NCI-H2227 treated with DMSO at 0.1 percent for 48 hours (cell line): ENCODE measurements at regions not wholly inside any gene's neighbourhood (a gene's known extent, or its start where the extent isn't known, plus 50 kb on each side); places are given as distances from the start of the nearest gene placed in this dataset.
"Not testable (repeated sequence)": the region's sequence is repeated elsewhere in the genome, so short reads cannot be mapped to it uniquely, and the experiment has no call there.

Source experiments
- DNase-seq: peaks from one replicate; lab custom pipeline; 2025; lab: John Stamatoyannopoulos, UW

DNA sequence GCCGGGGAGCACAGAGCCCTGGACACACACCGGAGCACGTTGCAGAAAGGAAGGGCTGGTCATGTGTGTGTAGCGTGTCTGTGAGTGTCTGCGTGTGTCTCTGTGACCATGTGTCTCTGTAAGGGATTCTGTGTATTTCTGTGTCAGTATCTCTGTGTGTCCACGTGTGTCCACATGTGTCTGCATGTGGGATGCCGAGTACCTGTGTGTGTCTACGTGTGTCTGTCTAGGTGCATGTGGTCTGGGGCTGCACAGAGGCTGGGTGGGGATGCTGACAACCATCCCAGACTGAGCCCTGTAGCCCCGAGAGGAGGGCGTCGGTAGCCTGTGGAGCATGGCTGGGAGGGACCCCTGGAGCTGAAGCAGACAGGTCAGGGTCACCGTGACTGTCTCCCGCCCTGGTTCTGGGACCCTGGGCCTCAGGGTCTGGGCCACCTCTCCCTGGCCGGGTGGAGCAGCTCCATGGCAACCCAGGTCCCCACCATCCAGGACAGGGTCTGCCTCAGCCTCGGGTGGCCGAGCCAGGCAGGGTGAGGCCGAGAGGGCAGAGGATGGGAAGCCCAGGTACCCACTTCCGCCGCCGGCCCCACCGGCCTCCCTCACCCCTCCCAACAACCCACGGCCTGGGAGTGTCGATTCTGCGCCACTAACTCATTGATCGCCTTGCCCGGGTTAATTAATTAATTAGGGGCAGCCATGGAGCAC lies 122.7 kb downstream of the FAM53A start:
- no peak for DNase-seq

DNA sequence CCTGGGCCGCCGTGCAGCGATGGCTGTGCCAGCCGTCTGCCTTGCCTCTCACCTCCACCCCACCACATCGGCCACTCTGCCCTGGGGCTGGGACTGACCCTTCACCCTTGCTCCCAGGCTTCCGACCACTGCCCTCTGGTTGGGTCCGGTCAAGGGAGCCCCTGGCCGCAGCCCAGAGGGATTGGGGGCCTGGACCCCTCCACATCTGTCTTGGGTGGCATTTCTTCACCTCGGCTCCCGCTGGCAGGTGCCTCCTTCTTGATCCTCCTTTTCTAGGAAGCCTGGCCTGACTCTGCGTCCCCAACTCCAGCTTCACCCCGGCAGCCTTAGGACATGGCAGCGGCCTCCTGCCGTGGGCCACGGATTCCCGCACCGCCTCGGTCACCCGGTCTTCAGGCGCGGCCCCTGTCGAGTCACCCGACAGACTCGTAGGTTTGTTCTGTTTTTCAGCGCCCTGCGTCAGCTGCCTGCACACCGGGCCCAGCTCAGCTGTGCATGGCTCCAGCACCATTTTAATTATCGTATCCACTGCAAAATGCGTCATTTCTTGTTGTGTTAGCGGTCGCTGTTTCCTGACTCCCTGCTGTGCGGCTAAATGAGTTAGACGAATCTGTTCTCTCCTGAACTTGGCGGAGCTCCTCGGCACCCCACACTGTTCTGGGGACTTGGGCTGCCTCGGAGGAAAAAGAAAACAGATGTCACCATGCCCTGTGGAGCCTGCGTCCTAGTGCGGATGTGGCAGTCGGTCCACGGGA lies 124.0 kb downstream of the FAM53A start:
- DNase-seq, result no peak

DNA sequence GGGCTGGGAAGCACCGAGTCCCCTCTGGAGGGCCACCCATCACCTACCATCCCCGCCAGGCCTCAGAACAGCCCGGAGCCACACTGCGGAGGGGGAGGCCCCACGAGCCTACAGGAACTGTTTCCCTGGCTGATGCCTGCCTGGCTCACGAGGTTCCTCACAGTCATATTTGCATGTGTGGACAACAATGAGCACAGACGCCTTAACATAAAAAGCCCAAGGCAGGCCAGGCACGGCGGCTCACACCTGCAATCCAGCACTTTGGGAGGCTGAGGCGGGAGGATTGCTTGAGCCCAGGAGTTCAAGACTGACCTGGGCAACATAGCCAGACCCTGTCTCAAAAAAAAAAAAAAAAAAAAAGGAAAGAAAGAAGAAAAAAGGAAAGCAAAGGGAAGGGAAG lies 125.9 kb downstream of the FAM53A start:
- no peak for DNase-seq

DNA sequence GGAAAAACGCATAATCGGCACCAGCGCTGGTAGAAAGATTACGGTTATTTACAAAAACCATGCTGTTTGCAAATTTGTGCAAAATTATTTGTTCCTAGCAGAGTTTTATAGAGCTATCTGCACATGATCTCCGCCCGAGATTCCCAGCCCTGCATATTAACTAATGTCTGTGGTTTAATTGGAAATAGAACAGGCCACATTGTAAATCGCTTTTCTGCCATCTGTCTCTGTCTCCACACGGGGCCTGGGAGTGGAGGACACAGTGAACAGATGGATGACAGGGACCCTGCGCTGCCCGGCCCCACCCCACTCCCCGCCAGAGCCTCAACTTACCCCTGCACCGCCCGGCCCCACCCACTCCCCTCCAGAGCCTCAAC lies 126.9 kb downstream of the FAM53A start:
- no peak for DNase-seq

DNA sequence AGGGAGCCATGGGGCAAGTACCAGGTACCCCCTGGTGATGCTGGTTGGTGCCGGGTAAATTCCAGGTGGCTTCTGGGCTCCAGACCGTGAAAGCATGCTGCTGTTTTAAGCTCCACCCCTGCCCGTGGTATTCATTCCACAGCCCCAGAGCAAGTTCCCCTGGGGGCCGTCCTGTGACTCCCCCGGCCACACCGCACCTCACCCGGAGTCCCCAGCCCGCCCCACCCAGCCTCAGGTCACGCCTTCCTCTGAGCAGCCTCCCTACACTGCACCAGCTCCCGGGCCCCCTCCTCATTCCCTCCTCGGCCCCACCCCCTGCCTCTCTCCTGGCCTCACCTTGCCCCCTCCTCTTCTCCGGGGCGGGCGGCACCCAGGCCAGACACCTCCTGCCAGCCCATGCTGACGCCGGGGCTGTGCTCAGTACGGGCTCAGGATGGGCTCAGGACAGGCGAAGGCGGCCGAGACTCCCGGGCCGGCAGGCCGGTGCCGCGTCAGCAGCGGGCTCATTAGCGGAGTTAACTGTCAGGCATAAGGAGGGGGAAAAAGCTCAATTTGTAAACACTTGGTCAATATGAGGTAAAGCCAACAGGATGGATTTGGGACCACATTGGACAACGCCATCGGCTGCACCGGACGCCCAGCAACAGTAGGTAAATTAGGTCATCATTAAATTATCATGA lies 127.4 kb downstream of the FAM53A start:
- no peak for DNase-seq

DNA sequence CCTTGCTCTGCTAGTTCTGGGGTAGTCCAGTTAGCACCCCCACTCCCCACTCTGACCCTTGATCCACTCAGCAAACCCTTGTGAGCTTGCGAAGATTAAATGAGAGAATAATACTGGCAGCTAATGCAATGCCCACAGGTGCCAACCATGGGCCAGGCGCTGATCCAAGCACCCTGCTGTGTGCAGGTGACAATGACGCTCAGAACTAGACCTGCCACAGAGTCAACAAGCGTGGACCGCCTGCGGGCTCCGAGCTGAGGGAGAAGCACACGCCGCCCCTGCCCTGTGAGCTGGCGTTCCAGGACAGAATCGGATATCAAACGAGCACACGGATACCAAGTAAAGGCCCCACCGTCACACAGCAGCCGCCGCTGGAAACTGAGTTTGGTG lies 129.2 kb downstream of the FAM53A start:
- DNase-seq, result no peak

DNA sequence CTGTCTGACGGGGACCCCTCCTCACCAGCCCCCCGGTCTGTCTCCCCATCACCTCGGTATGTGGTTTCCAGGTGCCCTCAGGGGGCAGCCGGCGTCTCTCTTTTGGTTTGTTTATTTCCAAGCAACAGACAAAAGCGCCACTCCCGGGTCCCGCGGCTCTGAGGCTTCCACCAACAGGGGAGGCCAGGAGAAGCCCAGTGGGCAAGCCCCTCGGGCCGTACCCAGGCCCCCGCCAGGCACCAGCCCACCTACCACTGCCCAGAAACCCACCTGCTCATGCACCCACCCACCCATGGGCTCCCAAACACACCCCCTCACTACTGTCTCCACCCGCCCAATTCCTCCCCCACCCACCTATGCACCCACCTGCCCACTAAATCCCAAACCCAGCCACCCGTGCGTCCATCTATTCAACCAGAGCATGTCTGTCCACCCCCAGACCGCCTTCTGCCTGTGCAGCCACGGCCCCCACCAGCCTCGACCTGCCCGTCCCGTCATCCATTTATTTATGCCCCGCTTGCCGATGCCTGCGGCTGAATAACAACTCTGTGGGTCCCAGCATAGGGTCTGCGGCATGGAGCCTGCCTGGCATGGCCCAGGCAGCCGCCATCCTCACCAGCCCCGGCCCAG lies 129.8 kb downstream of the FAM53A start:
- no peak for DNase-seq

DNA sequence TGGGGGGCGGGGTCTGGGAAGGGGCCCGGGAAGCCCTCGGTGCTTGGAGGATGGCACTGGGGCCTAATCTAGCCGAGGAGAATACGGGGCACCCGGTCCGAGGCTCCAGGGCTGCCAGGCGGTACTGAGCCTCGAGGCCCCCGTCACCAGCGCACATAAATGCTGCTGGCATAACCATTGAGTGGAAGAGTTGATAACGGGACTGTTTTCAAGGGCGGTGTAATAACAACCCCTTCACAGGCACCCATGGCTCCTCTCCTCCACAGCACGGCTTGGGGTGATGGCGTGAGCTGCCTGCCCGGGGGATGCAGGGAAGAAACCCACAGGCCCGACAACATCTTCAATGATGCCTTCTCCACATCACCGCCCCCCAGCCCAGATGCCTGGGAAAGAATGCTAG lies 130.7 kb downstream of the FAM53A start:
- no peak for DNase-seq

DNA sequence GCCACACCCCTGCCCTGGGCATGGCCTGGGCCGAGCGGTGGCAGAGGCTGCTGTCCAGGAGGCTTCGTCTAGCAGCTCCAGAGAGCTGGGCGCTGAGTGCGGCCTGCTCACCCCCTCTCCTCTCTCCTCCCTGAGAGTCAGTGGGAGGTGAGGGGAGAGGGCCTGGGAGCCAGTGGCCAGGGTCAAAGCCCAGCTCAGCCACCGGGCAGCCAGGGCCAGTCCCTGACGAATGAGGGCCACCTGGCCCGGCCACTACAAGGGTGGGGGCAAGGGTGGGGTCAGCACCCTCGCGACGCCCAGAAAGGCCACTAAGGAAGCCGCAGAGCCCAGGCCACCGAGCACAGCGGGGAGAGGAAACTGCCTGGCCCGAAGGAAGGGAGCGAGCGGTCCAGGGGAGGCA lies 131.7 kb downstream of the FAM53A start:
- DNase-seq, result no peak

DNA sequence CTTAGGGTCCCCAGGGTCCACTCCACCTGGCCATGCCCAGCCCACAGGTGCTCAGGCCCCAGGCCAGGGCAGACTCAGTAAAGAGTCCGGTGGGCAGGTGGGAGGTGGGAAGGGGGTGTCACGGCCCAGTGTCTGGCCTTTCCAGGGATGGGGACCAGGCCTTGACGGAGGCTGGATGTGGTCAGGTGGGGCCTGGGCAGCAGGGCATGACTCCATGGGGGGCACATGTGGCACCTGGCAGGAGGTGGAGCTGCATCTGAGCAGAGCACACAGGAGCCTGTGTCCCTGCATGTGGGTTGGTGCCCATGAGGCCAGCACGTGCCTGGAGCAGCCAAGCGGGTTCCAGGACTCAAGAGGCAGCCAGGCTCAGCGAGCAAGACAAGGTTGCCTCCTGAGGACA lies 132.9 kb downstream of the FAM53A start:
- no peak for DNase-seq

DNA sequence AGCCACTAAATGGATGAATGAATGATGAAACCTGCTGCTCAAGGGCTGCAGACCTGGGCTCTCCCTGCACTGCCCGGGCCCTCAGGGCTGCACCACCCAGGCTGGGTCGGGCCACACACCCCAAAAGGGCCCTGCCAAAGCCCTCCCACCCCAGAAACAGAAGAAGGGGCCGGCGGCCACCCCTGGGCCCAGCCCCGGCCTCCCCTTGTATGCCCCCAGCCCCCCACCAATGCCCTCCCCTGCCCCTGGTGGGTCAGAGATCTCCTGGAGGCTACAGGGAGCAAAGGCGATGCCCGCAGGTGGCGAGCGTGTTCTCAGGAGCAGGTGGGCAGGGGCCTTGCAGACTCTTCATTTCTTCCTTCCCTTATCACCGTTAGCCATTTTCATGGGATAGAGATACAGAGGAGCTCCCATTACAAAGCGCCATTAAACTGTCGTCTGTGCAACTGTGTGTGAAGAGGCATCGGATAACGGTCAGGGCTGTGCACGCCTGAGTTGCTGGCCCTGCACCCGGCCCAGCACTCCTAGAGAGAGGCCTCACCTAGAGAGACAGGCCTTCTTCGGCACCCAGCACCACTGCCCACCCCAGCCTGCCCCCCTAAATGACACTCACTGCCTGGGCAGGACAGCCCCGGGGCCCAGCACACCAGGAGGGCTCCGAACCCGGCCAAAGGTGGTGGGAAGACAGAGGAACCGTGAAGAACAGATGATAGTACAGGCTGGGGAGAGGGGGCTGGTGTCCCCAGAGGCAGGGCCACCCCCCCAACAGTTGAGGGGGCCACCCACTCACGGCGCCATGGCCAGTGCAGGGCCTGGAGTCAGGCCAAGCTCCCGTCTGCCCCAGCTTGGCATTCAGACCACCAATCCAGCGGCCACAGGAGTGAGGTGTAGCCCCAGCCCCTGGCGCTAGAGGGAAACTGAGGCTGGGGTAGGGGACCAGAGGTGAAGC lies 133.7 kb downstream of the FAM53A start:
- no peak for DNase-seq

DNA sequence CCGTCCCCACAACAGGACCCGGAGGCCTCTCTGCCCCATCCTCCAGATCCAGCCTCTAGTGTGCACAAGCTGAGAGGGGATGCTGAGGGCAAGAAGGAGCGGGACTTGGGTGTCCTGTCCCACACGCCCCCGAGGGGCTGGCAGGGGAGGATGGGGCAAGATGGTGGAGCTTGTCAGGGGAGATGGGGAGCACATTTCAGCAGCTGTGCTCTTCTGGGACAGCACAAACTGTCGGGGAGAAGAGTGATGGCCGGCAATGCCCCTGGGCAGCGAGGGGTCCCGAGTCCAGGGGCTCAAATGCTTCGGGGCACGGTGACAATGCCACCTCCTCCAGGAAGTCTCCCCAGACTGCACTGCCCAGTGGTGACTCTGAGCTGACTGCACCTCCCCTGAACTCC lies 134.5 kb downstream of the FAM53A start:
- DNase-seq, result no peak

DNA sequence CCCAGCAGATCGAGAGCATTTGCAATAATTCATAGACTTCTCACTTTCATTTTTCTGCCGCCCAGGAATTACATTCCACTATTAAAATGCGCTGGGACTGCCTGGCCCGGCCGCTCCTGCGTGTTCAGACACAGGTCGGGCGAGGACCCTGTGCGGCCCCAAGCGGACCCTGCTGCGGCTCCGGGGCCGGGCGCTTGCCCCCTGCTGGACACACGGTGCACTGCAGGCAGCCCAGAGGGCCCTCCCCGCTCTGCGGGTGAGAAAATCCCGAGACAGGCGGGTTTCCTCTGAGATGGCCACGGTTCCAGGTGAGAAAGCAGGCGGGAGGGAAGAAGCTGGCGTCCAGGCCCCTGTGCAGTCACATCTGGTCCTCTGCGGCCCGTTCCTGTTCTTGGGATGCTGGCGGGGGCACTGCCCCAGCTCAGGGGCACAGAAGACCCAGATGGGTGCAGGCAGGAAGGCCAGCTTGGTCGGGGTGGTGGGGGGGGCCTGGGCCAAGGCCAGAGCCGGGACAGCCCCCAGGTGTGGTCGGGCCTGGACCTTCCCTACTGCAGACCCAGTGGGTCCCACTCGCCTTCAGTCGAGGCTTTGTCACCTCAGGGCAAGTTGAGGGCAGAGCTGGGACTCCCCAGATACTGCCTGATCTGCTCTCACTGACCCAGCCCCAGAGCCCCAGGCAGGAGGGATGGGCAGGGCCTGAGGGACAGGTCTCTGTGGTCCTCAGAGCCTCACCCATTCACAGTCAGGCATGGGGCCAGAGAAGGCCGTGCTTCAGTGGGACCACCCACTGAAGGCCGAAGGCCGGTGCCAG lies 135.1 kb downstream of the FAM53A start:
- DNase-seq, result not testable (repeated sequence)

DNA sequence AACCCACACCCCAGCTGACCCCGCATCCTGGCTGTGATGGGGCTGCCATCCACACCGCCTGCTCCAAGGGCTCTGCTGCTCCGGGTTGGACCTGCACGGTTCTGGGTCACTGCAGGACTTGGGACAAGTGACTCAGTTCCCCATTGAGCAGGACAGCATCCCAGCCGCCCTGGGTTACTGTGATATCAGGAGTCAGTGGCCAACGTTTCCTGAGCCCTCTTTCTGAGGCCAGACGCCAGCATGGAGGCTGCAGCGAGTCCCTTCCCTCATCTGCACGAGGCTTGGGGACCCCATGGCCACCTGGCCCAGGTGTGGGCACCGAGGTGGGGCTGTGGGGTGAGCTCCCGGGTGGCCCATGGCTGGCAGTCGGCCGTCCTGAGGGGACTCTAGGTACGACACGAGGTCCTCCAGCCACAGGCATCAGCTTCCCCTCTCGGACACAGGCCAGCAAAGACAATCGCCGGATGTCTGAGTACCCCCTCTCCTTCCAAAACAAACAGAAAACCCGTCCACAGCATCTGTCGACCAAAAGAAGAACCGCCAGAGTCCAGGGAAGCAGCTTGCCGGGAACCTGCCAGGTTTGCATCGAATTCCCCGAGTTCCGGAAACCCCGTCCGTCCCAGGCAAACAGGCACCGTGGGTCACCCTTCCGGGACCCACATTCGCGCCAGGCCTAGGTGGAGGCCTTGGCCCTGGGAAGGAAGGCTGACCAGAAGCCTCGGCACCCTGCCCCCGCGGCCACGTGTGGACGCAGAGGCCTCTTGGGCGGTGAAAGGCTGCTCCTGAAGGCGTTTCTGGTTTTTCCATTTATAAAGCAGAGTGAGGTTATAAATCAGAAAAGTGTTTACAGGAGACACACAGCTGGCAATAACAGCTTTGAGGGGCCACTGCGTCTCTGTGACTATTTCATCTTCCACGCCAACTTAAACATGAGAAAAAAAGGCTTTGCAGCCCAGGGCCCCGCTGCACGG lies 136.0 kb downstream of the FAM53A start:
- no peak for DNase-seq

DNA sequence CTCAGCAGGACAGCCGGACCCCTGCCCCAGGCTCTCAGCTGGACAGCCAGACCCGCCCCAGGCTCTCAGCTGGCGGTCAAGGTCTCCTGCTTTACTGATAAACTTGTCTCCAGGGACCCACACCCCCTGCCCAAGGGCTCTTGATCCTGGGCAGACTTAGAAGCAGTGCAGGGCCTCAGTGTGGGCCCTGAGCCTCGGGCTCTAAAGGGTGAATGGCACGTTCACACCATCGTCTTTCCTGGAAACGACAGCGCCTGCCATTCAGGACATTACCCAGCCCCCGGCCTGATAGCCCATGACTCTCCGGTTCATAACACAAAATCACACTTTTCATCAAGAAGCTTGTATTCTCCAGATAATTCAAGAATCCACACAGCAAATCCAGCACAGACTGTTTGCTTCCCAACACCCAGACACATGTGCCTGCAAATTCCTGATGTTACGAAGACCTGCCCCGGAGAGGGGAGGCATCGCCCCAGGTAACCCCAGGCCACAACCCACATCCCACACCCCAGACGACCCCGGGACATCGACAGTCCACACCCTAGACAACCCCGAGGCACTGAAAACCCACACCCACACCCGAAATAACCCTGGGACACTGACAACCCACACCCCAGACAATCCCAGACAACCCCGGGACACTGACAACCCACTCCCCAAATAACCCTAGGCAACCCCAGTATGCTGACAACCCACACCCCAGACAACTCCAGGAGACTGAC lies 136.8 kb downstream of the FAM53A start:
- DNase-seq, result no peak

DNA sequence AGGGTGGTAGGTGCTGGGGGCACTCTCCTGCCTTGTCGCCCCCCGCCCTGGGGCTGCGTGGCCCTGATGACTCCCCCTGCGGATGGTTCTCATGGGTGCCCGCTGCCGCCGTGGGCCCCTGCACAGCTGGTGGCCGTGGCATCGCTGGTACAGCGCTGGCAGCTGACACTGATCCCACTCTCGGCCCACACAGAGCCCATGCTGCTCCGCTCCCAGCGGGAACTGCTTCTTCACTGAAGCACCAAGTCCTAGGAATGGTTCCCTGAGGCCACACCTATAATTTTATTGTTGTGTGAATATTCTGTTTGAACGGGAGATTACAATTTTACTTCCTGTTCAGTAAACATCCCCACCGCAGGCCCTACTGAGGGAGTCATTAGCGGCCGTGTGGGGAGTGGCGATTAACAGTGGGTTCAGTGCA lies 138.6 kb upstream of the NKX1-1 start:
- no peak for DNase-seq

DNA sequence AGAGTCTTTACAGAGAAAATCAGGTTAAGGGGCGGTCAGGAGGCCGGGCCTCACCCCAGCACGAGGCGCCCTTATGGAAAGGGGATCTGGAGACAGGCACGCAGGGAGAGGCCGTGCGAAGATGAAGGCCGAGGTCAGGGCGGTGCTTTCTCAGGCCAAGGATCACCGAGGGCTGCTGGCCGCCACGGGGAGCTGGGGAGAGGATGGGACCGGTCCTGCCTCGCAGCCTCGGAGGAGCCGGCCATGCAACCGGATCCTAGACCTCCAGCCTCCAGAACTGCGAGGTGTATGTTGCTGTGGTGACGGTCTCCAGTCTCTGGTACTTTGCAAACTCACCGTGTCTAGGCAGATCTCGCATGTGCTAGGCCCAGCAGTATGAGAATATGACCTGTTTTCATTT lies 138.2 kb upstream of the NKX1-1 start:
- DNase-seq, result not testable (repeated sequence)

DNA sequence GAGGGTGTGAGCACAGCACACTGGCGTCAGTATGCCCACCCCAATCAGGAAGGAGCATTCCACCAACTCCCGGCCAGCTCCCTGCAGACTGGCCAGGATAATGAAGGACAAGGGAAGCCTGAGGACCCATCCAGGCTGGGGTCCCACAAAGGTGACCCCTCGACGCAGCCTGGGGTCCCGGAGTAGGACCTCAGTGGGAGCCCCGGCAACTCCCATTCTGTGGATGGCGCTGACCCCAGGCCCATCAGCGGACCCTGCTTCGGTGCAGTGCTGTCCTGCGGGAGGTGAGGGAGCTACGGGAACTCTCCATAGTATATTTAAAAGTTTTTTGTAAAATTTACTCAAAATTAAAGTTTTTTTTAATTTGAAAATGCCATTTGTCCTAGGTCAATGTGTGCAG lies 137.7 kb upstream of the NKX1-1 start:
- no peak for DNase-seq

DNA sequence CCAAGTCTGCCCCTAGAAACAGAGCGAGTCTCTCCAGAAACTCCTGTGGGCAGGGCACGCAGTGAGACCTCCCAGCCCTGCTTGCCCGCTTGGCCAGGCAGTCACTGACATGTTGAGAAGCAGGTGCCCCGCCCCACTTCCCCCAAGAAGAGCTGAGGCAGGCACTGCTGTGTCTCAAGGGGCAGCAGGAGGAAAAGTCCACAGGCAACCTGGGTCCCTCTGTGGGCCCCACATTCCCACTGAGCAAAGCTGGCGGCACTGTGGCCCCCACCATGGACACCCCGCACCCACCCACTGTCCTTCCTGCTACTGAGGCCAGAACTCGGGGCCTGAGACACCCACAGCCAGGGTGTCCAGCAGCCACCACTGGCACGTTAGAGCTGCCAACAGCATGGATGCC lies 137.3 kb upstream of the NKX1-1 start:
- DNase-seq, result no peak
